Tongue (tissue), 1 donor: ENCODE measurements at regions not wholly inside any gene's neighbourhood (a gene's known extent, or its start where the extent isn't known, plus 50 kb on each side); places are given as distances from the start of the nearest gene placed in this dataset.

Source experiments
- DNase-seq: peaks from one replicate; pipeline ENCODE4 v3.0.0-alpha.2; 2015

GRCh38 chr9:126262738-126263137 is 63.9 kb upstream of the MVB12B start:
- DNase-seq, result no peak

GRCh38 chr9:126270556-126270955 is 56.1 kb upstream of the MVB12B start:
- DNase-seq, result no peak

- DNase-seq, result peak; percentile 31
Observed at GRCh38 chr9:126275386-126276001, 51.1 kb upstream of the MVB12B start.

GRCh38 chr9:126276056-126276728 is 50.4 kb upstream of the MVB12B start:
- peak; percentile 61 for DNase-seq
